Chondrocyte (in vitro differentiated cells): ENCODE measurements at regions not wholly inside any gene's neighbourhood (a gene's known extent, or its start where the extent isn't known, plus 50 kb on each side); places are given as distances from the start of the nearest gene placed in this dataset.

ENCODE experiments used
- DNase-seq: peaks from one replicate; pipeline ENCODE4 v3.0.0; 2021; ENCODE audit warnings: mixed read lengths, low spot score
- H3K27ac Mint-ChIP-seq: one replicate; pipeline ENCODE4 v1.8.0; 2021; ENCODE audit warnings: mild to moderate bottlenecking, moderate library complexity, mixed read lengths; ENCODE audit not compliant: unreplicated experiment
- H3K27me3 Mint-ChIP-seq: 2 replicates; pipeline ENCODE4 v1.8.0; 2021; ENCODE audit warnings: low read depth, mixed read lengths
- H3K36me3 Mint-ChIP-seq: 2 replicates; pipeline ENCODE4 v1.8.0; 2021; ENCODE audit warnings: low read depth, mixed read lengths
- H3K4me1 Mint-ChIP-seq: 2 replicates; pipeline ENCODE4 v1.8.0; 2021; ENCODE audit warnings: low read depth, mild to moderate bottlenecking, mixed read lengths
- H3K4me3 Mint-ChIP-seq: one replicate; pipeline ENCODE4 v1.8.0; 2021; ENCODE audit warnings: mild to moderate bottlenecking, moderate library complexity, mixed read lengths; ENCODE audit not compliant: unreplicated experiment
- H3K9me3 Mint-ChIP-seq: 2 replicates; pipeline ENCODE4 v1.8.0; 2021; ENCODE audit warnings: low read depth, mixed read lengths
- TF ChIP-seq, protein P1 (sequence below): fragments of 200-600 bp; sonication (generic); IDR thresholded peaks from 2 replicates; pipeline ENCODE4 v1.5.0; 2021; ENCODE audit warnings: antibody characterized with exemption, mild to moderate bottlenecking, moderate library complexity

DNA sequence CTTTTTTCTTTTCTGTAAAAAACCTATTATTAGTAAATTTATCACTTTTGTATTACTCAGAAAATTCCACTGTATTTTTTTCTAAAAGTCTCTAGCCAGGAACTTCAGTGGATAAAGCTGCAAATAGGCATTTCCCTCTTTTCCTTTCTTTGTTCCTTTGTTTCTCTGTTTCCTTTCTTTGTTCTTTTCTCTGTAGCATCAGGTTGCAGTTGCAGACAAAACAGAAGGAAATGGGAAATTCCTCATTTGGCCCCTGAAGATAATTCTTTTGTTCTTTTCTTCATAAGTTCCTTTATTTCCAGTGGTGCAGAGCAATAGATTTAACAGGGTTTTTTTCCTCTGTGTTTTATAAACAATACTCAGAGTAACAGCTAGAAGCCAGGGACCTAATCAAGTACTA lies 416.5 kb downstream of the TBL1XR1 start:
- no peak for DNase-seq
- H3K36me3 Mint-ChIP-seq, result no peaks in the 10 kb centered on the region
- H3K4me3 Mint-ChIP-seq, result no peak overlapping the region
- H3K4me1 Mint-ChIP-seq, result no peaks in the 10 kb centered on the region
- TF ChIP-seq, protein P1, sequence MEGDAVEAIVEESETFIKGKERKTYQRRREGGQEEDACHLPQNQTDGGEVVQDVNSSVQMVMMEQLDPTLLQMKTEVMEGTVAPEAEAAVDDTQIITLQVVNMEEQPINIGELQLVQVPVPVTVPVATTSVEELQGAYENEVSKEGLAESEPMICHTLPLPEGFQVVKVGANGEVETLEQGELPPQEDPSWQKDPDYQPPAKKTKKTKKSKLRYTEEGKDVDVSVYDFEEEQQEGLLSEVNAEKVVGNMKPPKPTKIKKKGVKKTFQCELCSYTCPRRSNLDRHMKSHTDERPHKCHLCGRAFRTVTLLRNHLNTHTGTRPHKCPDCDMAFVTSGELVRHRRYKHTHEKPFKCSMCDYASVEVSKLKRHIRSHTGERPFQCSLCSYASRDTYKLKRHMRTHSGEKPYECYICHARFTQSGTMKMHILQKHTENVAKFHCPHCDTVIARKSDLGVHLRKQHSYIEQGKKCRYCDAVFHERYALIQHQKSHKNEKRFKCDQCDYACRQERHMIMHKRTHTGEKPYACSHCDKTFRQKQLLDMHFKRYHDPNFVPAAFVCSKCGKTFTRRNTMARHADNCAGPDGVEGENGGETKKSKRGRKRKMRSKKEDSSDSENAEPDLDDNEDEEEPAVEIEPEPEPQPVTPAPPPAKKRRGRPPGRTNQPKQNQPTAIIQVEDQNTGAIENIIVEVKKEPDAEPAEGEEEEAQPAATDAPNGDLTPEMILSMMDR, result no peak
- H3K9me3 Mint-ChIP-seq, result no peaks in the 10 kb centered on the region
- H3K27ac Mint-ChIP-seq, result no peak overlapping the region
- H3K27me3 Mint-ChIP-seq, result peaks cover 7% of the 10 kb centered on the region

DNA sequence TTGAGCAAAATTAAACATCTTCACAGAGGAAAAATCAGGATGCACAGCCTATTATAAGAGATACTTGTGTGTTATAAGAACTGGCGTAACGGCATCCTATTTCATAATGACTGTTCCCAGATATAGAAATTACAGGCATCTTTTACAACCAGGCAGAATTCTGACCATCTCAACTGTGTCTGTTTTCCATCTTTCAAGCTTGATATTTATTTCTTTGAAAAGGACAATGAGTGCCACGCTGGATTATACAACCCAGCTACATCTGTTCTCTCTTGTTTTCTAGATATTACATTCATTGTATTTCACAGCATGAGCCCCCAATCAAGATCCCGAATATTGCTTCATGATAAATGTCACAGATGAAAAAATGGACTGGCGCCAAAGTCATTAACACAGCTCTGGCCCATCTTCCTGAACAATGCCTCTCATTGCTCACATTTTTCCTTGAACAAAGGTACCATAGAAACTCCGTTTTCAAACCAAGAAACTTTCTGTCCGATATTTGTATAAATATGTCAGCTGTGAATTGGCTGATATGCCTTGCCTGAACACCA lies 420.6 kb downstream of the TBL1XR1 start:
- DNase-seq, result no peak
- Mint-ChIP-seq H3K4me3 (no peak overlapping the region), H3K36me3 (peaks cover 1% of the 10 kb centered on the region), H3K27ac (no peak overlapping the region), H3K9me3 (peaks cover 25% of the 10 kb centered on the region), H3K4me1 (no peaks in the 10 kb centered on the region), H3K27me3 (peaks cover 4% of the 10 kb centered on the region)
- TF ChIP-seq, protein P1, result no peak

DNA sequence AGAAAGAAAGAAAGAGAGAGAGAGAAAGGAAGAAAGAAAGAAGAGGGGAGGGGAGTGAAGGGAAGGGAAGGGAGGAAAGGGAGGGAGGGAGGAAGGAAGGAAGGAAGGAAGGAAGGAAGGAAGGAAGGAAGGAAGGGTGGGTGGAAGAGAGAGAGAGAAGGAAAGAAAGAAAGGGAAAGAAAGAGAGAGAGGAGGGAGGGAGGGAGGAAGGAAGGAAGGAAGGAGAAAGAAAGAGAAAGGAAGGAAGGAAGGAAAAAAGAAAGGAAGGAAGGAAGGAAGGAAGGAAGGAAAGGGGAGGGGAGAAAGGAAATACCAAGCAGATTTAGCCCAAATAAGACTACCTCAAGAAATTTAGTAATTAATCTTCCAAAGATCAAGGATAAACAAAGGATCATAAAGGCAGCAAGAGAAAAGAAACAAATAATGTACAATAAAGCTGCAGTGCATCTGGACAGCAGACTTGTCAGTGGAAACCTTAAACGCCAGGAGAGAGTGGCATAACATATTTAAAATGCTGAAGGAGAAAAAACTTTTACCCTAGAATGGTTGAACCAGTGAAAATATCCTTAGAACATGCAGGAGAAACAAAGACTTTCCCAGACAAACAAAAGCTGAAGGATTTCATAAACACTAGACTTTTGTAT lies 427.6 kb downstream of the TBL1XR1 start:
- Mint-ChIP-seq H3K9me3 (peaks cover 31% of the 10 kb centered on the region), H3K27ac (no peak overlapping the region), H3K36me3 (peaks cover 4% of the 10 kb centered on the region), H3K4me1 (peaks cover 13% of the 10 kb centered on the region), H3K4me3 (no peak overlapping the region), H3K27me3 (no peaks in the 10 kb centered on the region)
- TF ChIP-seq, protein P1, result no peak
- no peak for DNase-seq

DNA sequence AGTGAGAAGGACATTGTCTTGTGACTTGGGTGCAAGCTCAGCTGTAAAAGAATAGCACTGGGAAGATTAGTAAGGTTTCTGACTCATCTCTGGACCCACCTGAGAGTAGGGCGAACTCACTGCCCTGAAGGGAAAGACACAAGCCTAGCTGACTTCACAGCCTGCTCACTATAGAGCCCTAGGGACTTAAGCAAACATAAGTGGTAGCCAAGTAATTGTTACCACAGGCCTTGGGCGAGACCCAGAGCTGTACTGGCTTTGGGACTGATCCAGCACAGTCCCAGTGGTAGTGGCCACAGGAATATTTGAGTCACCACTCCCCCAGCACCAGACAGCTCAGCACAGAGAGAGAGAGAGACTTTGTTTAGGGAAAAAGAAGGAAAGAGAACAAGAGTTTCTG lies 429.9 kb downstream of the TBL1XR1 start:
- H3K27ac Mint-ChIP-seq, result no peak overlapping the region
- TF ChIP-seq, protein P1, result no peak
- H3K4me1 Mint-ChIP-seq, result peaks cover 13% of the 10 kb centered on the region
- peaks cover 4% of the 10 kb centered on the region for H3K36me3 Mint-ChIP-seq
- H3K9me3 Mint-ChIP-seq, result peaks cover 24% of the 10 kb centered on the region
- no peaks in the 10 kb centered on the region for H3K27me3 Mint-ChIP-seq
- DNase-seq, result no peak
- no peak overlapping the region for H3K4me3 Mint-ChIP-seq

DNA sequence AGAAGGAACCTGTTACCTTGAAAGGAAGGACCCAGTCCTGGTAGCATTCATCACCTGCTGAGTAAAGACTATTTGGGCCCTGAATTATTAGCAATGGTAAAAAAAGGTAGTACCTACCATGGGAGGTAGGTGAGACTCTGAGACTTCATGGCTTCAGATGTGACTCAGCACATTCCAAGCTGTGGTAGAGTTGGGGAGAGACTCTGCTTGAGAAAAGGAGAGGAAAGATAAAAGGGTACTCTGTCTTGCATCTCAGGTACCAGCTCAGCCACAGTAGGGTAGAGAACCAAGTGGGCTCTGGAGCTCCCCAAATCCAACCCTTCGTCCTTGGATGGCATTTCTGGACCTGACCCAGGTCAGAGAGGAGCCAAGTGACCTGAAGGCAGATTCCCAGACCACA lies 430.4 kb downstream of the TBL1XR1 start:
- Mint-ChIP-seq H3K9me3 (peaks cover 24% of the 10 kb centered on the region), H3K4me1 (peaks cover 13% of the 10 kb centered on the region), H3K27me3 (no peaks in the 10 kb centered on the region), H3K4me3 (no peak overlapping the region), H3K27ac (no peak overlapping the region), H3K36me3 (peaks cover 4% of the 10 kb centered on the region)
- DNase-seq, result no peak
- TF ChIP-seq, protein P1, result no peak
